ENCODE measurements at regions not wholly inside any gene's neighbourhood (a gene's known extent, or its start where the extent isn't known, plus 50 kb on each side); places are given as distances from the start of the nearest gene placed in this dataset.
"Not testable (repeated sequence)": the region's sequence is repeated elsewhere in the genome, so short reads cannot be mapped to it uniquely, and the experiment has no call there.

GRCh38 chr1:182166321-182166720, 104.8 kb upstream of the ZNF648 start:
- no peak overlapping the region for H3K4me3 ChIP-seq (ENCODE audit: low read depth, low read length)
- DNase-seq (ENCODE audit: low read depth) = no peak
- no peak for TF ChIP-seq CTCF (conservative IDR thresholded peaks at IDR 0.05; ENCODE audit: low read depth, low read length)

GRCh38 chr1:182164273-182164672, 102.8 kb upstream of the ZNF648 start:
- H3K4me3 ChIP-seq (ENCODE audit: low read depth, low read length) = no peak overlapping the region
- no peak for TF ChIP-seq CTCF (conservative IDR thresholded peaks at IDR 0.05; ENCODE audit: low read depth, low read length)
- no peak for DNase-seq (ENCODE audit: low read depth)

GRCh38 chr1:182163821-182164223, 102.3 kb upstream of the ZNF648 start:
- no peak for DNase-seq (ENCODE audit: low read depth)
- no peak overlapping the region for H3K4me3 ChIP-seq (ENCODE audit: low read depth, low read length)
- no peak for TF ChIP-seq CTCF (conservative IDR thresholded peaks at IDR 0.05; ENCODE audit: low read depth, low read length)

GRCh38 chr1:182159443-182159842, 97.9 kb upstream of the ZNF648 start:
- no peak for TF ChIP-seq CTCF (conservative IDR thresholded peaks at IDR 0.05; ENCODE audit: low read depth, low read length)
- H3K4me3 ChIP-seq (ENCODE audit: low read depth, low read length) = no peak overlapping the region
- DNase-seq (ENCODE audit: low read depth) = no peak

GRCh38 chr1:182157187-182157586, 95.7 kb upstream of the ZNF648 start:
- H3K4me3 ChIP-seq (ENCODE audit: low read depth, low read length) = no peak overlapping the region
- TF ChIP-seq CTCF (conservative IDR thresholded peaks at IDR 0.05; ENCODE audit: low read depth, low read length) = no peak
- no peak for DNase-seq (ENCODE audit: low read depth)

GRCh38 chr1:182154425-182154824, 92.9 kb upstream of the ZNF648 start:
- H3K4me3 ChIP-seq (ENCODE audit: low read depth, low read length); DNase-seq (ENCODE audit: low read depth): not testable (repeated sequence)

- no peak overlapping the region for H3K4me3 ChIP-seq (ENCODE audit: low read depth, low read length)
Observed at GRCh38 chr1:182149411-182149965, 88.0 kb upstream of the ZNF648 start.

More at GRCh38 chr1:182149411-182149965, 88.0 kb upstream of the ZNF648 start:
- DNase-seq (ENCODE audit: low read depth) = peak; percentile 21
- TF ChIP-seq CTCF (conservative IDR thresholded peaks at IDR 0.05; ENCODE audit: low read depth, low read length) = no peak
